T-helper 2 cell treated with Interferon-gamma antibody and Interleukin-4, amounts not matched to agents 5 μg/mL and 100 μg/mL, for 36 hours (primary cell): ENCODE measurements at regions not wholly inside any gene's neighbourhood (a gene's known extent, or its start where the extent isn't known, plus 50 kb on each side); places are given as distances from the start of the nearest gene placed in this dataset.
A peak's percentile ranks its signal among the peaks of the same experiment; 100 is the strongest.

Experiments
- DNase-seq: peaks from one replicate; pipeline ENCODE4 v3.0.0; 2021; ENCODE audit warnings: low spot score
- H3K27ac Mint-ChIP-seq: one replicate; pipeline ENCODE4 v1.8.0; 2021; ENCODE audit warnings: mild to moderate bottlenecking, mixed read lengths
- H3K27me3 Mint-ChIP-seq: one replicate; pipeline ENCODE4 v1.8.0; 2021; ENCODE audit warnings: low read depth, mixed read lengths
- H3K36me3 Mint-ChIP-seq: one replicate; pipeline ENCODE4 v1.8.0; 2021; ENCODE audit warnings: low read depth, mixed read lengths
- H3K4me1 Mint-ChIP-seq: one replicate; pipeline ENCODE4 v1.8.0; 2021; ENCODE audit warnings: low read depth, mixed read lengths
- H3K4me3 Mint-ChIP-seq: one replicate; pipeline ENCODE4 v1.8.0; 2022; ENCODE audit warnings: mild to moderate bottlenecking, moderate library complexity, mixed read lengths
- H3K9me3 Mint-ChIP-seq: one replicate; pipeline ENCODE4 v1.8.0; 2021; ENCODE audit warnings: mixed read lengths

DNA sequence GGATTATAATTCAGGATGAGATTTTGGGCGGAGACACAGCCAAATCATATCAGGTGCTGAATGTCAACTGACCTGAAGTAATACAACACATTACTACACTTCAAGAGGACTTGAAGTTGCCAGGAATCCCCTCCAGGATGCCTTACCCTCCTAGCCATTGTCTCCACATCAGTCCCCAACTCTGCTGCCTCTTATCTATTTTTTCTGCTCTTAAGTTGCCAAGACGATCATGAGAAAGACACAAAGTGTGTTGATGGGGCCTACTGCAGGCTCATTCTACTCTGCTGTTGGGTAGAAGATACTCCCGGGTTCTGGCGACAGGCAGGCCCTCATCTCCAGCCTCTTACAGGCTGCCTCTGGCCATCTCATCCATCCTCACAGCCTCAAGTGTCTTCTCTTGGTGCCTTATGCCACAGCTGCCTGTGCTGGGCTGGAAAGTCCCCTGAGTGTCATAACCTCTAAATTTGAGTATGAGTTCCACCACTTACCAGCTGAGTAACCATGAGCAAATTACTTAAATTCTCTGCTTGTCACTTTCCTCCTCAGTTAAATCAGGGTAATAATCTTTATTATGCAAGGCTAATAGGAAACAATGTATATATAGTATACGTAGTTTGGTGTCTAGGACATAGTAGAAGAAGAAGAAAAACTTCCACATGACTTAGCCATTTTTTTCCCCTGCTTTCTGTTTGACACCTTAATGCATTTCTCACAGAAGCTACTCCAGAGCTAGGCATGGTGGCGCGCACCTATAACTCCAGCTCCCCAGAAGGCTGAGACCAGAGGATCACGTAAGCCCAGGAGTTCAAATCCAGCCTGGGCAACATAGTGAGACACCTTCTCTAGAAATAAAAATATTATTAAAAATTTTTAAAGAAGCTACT lies 73.0 kb upstream of the SNX2 start:
- peak; percentile 9 for DNase-seq
- H3K9me3 Mint-ChIP-seq, result no peaks in the 10 kb centered on the region
- no peak overlapping the region for H3K4me3 Mint-ChIP-seq
- no peaks in the 10 kb centered on the region for H3K36me3 Mint-ChIP-seq
- no peak overlapping the region for H3K27ac Mint-ChIP-seq
- H3K27me3 Mint-ChIP-seq, result no peaks in the 10 kb centered on the region
- H3K4me1 Mint-ChIP-seq, result peaks cover 2% of the 10 kb centered on the region

- no peak for DNase-seq
- H3K27me3 Mint-ChIP-seq, result no peaks in the 10 kb centered on the region
- H3K27ac Mint-ChIP-seq, result no peak overlapping the region
- H3K4me1 Mint-ChIP-seq, result peaks cover 2% of the 10 kb centered on the region
- no peaks in the 10 kb centered on the region for H3K36me3 Mint-ChIP-seq
- H3K9me3 Mint-ChIP-seq, result no peaks in the 10 kb centered on the region
- H3K4me3 Mint-ChIP-seq, result no peak overlapping the region
Observed at GRCh38 chr5:122702524-122702875, 72.4 kb upstream of the SNX2 start.

DNA sequence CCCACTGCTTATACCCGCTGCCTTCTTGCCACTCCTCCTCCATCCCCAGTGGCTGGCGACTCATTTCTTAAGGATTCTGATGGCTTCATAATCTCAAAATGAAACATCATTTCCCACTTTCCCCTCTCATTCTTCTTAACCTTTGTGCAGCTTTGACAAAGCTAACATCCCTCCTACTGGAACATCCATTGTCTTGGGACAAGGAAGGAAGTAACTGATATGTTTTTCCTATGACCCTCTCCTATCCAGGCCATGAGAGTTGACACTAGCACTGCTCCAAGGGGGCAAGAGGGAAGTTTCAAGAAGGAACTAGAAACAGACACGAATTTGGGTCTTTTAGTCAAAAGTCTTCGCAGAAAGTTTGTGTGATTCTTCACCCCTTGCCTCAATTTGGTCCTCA lies 71.7 kb upstream of the SNX2 start:
- Mint-ChIP-seq H3K4me1 (peaks cover 2% of the 10 kb centered on the region), H3K4me3 (no peak overlapping the region), H3K27ac (no peak overlapping the region), H3K27me3 (no peaks in the 10 kb centered on the region), H3K9me3 (no peaks in the 10 kb centered on the region), H3K36me3 (no peaks in the 10 kb centered on the region)
- DNase-seq, result no peak

- H3K36me3 Mint-ChIP-seq, result no peaks in the 10 kb centered on the region
- H3K27ac Mint-ChIP-seq, result no peak overlapping the region
- no peaks in the 10 kb centered on the region for H3K27me3 Mint-ChIP-seq
- H3K9me3 Mint-ChIP-seq, result no peaks in the 10 kb centered on the region
- peaks cover 2% of the 10 kb centered on the region for H3K4me1 Mint-ChIP-seq
- no peak overlapping the region for H3K4me3 Mint-ChIP-seq
- DNase-seq, result no peak
Observed at GRCh38 chr5:122704247-122705036, 70.4 kb upstream of the SNX2 start.

DNA sequence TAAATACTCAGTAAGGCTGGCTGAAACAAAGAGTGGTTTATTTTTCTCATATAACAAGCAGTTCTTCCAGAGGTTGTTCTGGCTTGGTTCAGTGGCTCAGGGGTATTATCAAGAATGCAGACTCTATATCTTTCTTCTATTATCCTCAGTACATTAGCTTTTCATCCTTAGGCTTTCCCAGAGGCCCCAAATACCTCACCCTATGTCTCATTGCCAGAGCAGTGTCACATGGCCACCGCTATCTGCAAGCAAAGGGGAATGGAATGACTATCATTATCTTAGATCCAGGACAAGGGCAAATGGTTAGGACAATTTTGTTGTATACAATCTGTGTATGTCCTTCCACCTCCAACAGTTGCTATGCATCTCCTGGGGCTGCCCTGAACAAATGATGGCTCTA lies 69.0 kb upstream of the SNX2 start:
- Mint-ChIP-seq H3K27me3 (no peaks in the 10 kb centered on the region), H3K9me3 (no peaks in the 10 kb centered on the region), H3K27ac (no peak overlapping the region), H3K4me3 (no peak overlapping the region), H3K36me3 (no peaks in the 10 kb centered on the region), H3K4me1 (peaks cover 2% of the 10 kb centered on the region)
- no peak for DNase-seq

DNA sequence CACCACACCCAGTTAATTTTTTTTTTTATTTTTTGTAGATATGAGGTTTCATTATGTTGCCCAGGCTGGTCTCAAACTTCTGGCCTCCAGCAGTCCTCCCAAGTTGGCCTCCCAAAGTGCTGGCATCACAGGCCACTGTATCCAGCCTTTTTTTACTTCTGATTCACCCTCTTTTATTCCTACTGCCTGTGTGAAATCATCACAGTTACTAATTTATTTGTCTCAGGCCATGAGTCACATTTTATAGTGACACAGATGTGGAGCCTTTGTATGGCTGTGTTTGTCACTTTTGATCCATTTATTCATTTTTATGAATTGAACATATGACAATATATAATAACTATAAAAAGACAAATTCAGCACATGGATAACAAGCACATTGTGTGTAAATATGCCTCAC lies 67.1 kb upstream of the SNX2 start:
- H3K4me1 Mint-ChIP-seq, result no peaks in the 10 kb centered on the region
- H3K27me3 Mint-ChIP-seq, result no peaks in the 10 kb centered on the region
- no peak overlapping the region for H3K4me3 Mint-ChIP-seq
- no peak for DNase-seq
- H3K27ac Mint-ChIP-seq, result no peak overlapping the region
- no peaks in the 10 kb centered on the region for H3K9me3 Mint-ChIP-seq
- H3K36me3 Mint-ChIP-seq, result no peaks in the 10 kb centered on the region

GRCh38 chr5:122713041-122713440 lies 61.8 kb upstream of the SNX2 start:
- no peaks in the 10 kb centered on the region for H3K9me3 Mint-ChIP-seq
- no peaks in the 10 kb centered on the region for H3K36me3 Mint-ChIP-seq
- H3K4me1 Mint-ChIP-seq, result no peaks in the 10 kb centered on the region
- no peak for DNase-seq
- H3K27ac Mint-ChIP-seq, result no peak overlapping the region
- H3K27me3 Mint-ChIP-seq, result peaks cover 7% of the 10 kb centered on the region
- no peak overlapping the region for H3K4me3 Mint-ChIP-seq

GRCh38 chr5:122715095-122715494 lies 59.8 kb upstream of the SNX2 start:
- Mint-ChIP-seq H3K4me3 (no peak overlapping the region), H3K9me3 (no peaks in the 10 kb centered on the region), H3K4me1 (no peaks in the 10 kb centered on the region), H3K27me3 (peaks cover 14% of the 10 kb centered on the region), H3K27ac (no peak overlapping the region), H3K36me3 (no peaks in the 10 kb centered on the region)
- no peak for DNase-seq

GRCh38 chr5:122718611-122719010 lies 56.3 kb upstream of the SNX2 start:
- Mint-ChIP-seq H3K27me3 (peaks cover 20% of the 10 kb centered on the region), H3K9me3 (no peaks in the 10 kb centered on the region), H3K27ac (no peak overlapping the region), H3K4me1 (peaks cover 3% of the 10 kb centered on the region), H3K4me3 (no peak overlapping the region), H3K36me3 (no peaks in the 10 kb centered on the region)
- no peak for DNase-seq

DNA sequence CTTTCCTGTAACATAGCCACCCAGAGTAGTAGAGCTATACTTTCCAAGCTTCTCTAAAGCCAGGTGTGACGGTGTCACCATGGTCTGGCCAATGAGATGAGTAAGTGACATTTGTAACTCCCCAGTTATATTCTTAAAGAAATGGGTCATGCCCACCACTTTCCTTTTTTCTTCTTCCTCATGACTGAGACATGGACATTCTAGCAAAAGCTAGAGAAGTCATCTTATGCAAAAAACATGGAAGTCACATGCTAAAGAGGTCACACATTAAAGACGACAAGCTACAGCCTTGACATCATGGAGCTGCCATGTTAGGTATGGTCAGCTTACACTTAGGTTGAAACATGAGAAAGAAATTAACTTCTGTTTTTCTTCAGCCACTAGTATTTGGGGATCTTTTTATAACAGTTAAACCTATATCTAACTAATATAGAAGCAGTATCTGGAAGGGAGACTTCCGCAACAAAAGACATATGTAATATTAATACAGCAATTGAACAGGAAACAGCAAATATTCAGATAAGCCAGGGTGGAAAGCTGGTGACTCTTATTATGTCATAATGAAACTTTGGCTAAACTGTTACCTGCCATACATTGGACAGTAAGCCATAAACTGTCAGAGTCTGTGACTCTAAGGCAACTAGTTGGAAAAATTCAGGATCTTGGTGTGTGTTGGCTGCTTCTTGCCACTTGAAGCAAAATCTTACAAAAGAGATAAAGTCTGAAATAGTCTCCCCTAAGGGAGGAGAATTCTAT lies 54.7 kb upstream of the SNX2 start:
- no peak overlapping the region for H3K27ac Mint-ChIP-seq
- peaks cover 15% of the 10 kb centered on the region for H3K27me3 Mint-ChIP-seq
- no peak overlapping the region for H3K4me3 Mint-ChIP-seq
- H3K4me1 Mint-ChIP-seq, result peaks cover 7% of the 10 kb centered on the region
- no peaks in the 10 kb centered on the region for H3K36me3 Mint-ChIP-seq
- H3K9me3 Mint-ChIP-seq, result no peaks in the 10 kb centered on the region
- DNase-seq, result no peak

GRCh38 chr5:122721127-122721526 lies 53.8 kb upstream of the SNX2 start:
- no peak overlapping the region for H3K27ac Mint-ChIP-seq
- no peaks in the 10 kb centered on the region for H3K36me3 Mint-ChIP-seq
- H3K4me3 Mint-ChIP-seq, result no peak overlapping the region

GRCh38 chr5:122722341-122722740 lies 52.5 kb upstream of the SNX2 start:
- peaks cover 12% of the 10 kb centered on the region for H3K27me3 Mint-ChIP-seq
- no peak overlapping the region for H3K27ac Mint-ChIP-seq
- H3K9me3 Mint-ChIP-seq, result no peaks in the 10 kb centered on the region
- H3K4me3 Mint-ChIP-seq, result no peak overlapping the region
- H3K36me3 Mint-ChIP-seq, result no peaks in the 10 kb centered on the region
- peaks cover 7% of the 10 kb centered on the region for H3K4me1 Mint-ChIP-seq
- DNase-seq, result no peak

More at GRCh38 chr5:122721127-122721526, 53.8 kb upstream of the SNX2 start:
- Mint-ChIP-seq H3K27me3 (peaks cover 12% of the 10 kb centered on the region), H3K4me1 (peaks cover 7% of the 10 kb centered on the region), H3K9me3 (no peaks in the 10 kb centered on the region)
- DNase-seq, result no peak

GRCh38 chr5:122723606-122724352 lies 51.1 kb upstream of the SNX2 start:
- Mint-ChIP-seq H3K27me3 (peaks cover 13% of the 10 kb centered on the region), H3K4me1 (peaks cover 7% of the 10 kb centered on the region), H3K27ac (no peak overlapping the region), H3K36me3 (no peaks in the 10 kb centered on the region), H3K4me3 (no peak overlapping the region), H3K9me3 (no peaks in the 10 kb centered on the region)
- peak; percentile 18 for DNase-seq
